B cell (primary cell): ENCODE measurements at regions not wholly inside any gene's neighbourhood (a gene's known extent, or its start where the extent isn't known, plus 50 kb on each side); places are given as distances from the start of the nearest gene placed in this dataset.

Source experiments
- ATAC-seq: fragments of 200-7000 bp; cut with Tn5 transposase; one replicate; pipeline ENCODE4 v1.10.0; 2021; ENCODE audit warnings: low read depth, mild to moderate bottlenecking, moderate number of reproducible peaks, moderate library complexity
- CTCF ChIA-PET: fragments of 350-600 bp; sonication (Branson Sonifier 250); formaldehyde crosslinking; loops from one replicate; lab custom pipeline; 2021; ENCODE audit warnings: antibody characterized with exemption, inconsistent platforms; lab: Charles Lee
- POLR2A ChIA-PET: fragments of 350-600 bp; sonication (Branson Sonifier 250); formaldehyde crosslinking; loops from one replicate; lab custom pipeline; 2021; ENCODE audit warnings: antibody characterized with exemption; lab: Charles Lee
- DNase-seq: peaks from one replicate; pipeline ENCODE4 v3.0.0; 2013
- H2AFZ ChIP-seq: 2 replicates; pipeline ENCODE4 v1.6.1; 2012; ENCODE audit warnings: mild to moderate bottlenecking, low read depth, low read length; ENCODE audit not compliant: insufficient read depth, poor library complexity, severe bottlenecking
- H3K27ac ChIP-seq, 2 donors: 1 replicate in 1 of 2; 2 replicates in 1 of 2; pipeline ENCODE4 v1.5.1; 2012 to 2013; ENCODE audit warnings: low read length in 2 of 2, mild to moderate bottlenecking in 2 of 2, moderate library complexity in 1 of 2
- H3K27me3 ChIP-seq, 4 experiments: fragments of 200-600 bp in 1 of 4; sonication (generic) in 1 of 4; replicated peaks in 1 of 4; 1 replicate in 2 of 4; 2 replicates in 2 of 4; pipeline versions ENCODE4 v1.6.1 to v1.7.0; 2013 to 2016; ENCODE audit warnings: low read length in 3 of 4, mild to moderate bottlenecking in 2 of 4, mixed read lengths in 1 of 4, moderate library complexity in 1 of 4; ENCODE audit not compliant: insufficient read depth in 4 of 4, control insufficient read depth in 3 of 4; ENCODE audit errors: control extremely low read depth in 1 of 4
- H3K36me3 ChIP-seq, 2 experiments: replicated peaks in 1 of 2; 1 replicate in 1 of 2; 2 replicates in 1 of 2; pipeline versions ENCODE4 v1.6.1 to v1.7.1; 2013; ENCODE audit warnings: low read length in 1 of 2; ENCODE audit not compliant: insufficient read depth in 2 of 2, control insufficient read depth in 1 of 2; ENCODE audit errors: control extremely low read depth in 1 of 2, extremely low read depth in 1 of 2
- H3K4me1 ChIP-seq, 2 donors: fragments of 200-600 bp in 1 of 2; sonication (generic) in 1 of 2; 1 replicate in 1 of 2; 2 replicates in 1 of 2; pipeline versions ENCODE4 v1.5.1 to v1.6.1; 2013 to 2017; ENCODE audit warnings: low read length in 2 of 2; ENCODE audit not compliant: control insufficient read depth in 2 of 2, insufficient read depth in 2 of 2
- H3K4me2 ChIP-seq: replicated peaks from 2 replicates; pipeline ENCODE3; 2012; ENCODE audit warnings: mild to moderate bottlenecking, low read depth, low read length; ENCODE audit not compliant: poor library complexity, severe bottlenecking
- H3K4me3 ChIP-seq, 5 experiments: fragments of 200-600 bp in 1 of 5; sonication (generic) in 1 of 5; 1 replicate in 3 of 5; 2 replicates in 2 of 5; pipeline versions ENCODE4 v1.5.1 to v1.7.0; 2011 to 2016; ENCODE audit warnings: low read length in 4 of 5, mild to moderate bottlenecking in 4 of 5, low read depth in 2 of 5, control low read depth in 1 of 5, moderate library complexity in 1 of 5; ENCODE audit not compliant: insufficient read depth in 1 of 5; ENCODE audit errors: control extremely low read depth in 1 of 5, extremely low read depth in 1 of 5
- H3K79me2 ChIP-seq: fragments of 200-600 bp; sonication (generic); one replicate; pipeline ENCODE4 v1.6.0; 2016; ENCODE audit warnings: low read length; ENCODE audit not compliant: control insufficient read depth, insufficient read depth
- H3K9ac ChIP-seq: fragments of 200-600 bp; sonication (generic); 2 replicates; pipeline ENCODE4 v1.6.1; 2017; ENCODE audit warnings: mild to moderate bottlenecking, low read length, moderate library complexity
- H3K9me3 ChIP-seq, 3 donors: one replicate each; pipeline versions ENCODE4 v1.6.1 to v1.7.1; 2013; ENCODE audit warnings: low read length in 2 of 3; ENCODE audit not compliant: control insufficient read depth in 2 of 3, insufficient read depth in 1 of 3; ENCODE audit errors: control extremely low read depth in 1 of 3
- H4K20me1 ChIP-seq: 2 replicates; pipeline ENCODE4 v1.6.0; 2012; ENCODE audit warnings: mild to moderate bottlenecking, low read length; ENCODE audit not compliant: insufficient read depth, control insufficient read depth, poor library complexity, severe bottlenecking
- H3K27ac Mint-ChIP-seq: one replicate; pipeline ENCODE4 v1.8.0; 2021; ENCODE audit warnings: mixed read lengths
- H3K27me3 Mint-ChIP-seq: one replicate; pipeline ENCODE4 v1.8.0; 2021; ENCODE audit warnings: mixed read lengths
- H3K4me1 Mint-ChIP-seq: one replicate; pipeline ENCODE4 v1.8.0; 2021; ENCODE audit warnings: mixed read lengths
- H3K4me3 Mint-ChIP-seq: one replicate; pipeline ENCODE4 v1.8.0; 2021; ENCODE audit warnings: mixed read lengths
- H3K9me3 Mint-ChIP-seq: one replicate; pipeline ENCODE4 v1.8.0; 2022; ENCODE audit warnings: mixed read lengths; ENCODE audit not compliant: insufficient read depth
- EZH2 ChIP-seq: IDR thresholded peaks from 2 replicates; pipeline ENCODE4 v1.6.1; 2012; ENCODE audit warnings: borderline replicate concordance, low read depth, mild to moderate bottlenecking, moderate library complexity, low read length; ENCODE audit not compliant: insufficient read depth, poor library complexity, severe bottlenecking
- WGBS: methylation state at CpG from one replicate; pipeline ENCODE4 v1.1.5; 2013; ENCODE audit warnings: missing lambda C conversion rate; ENCODE audit not compliant: insufficient coverage; 5-methylcytosine and 5-hydroxymethylcytosine counted together
- intact Hi-C: fragments of 100-400 bp; cut with micrococcal nuclease; formaldehyde crosslinking; loops from one replicate; pipeline ENCODE4 v1.10.0; 2022
- TF ChIP-seq, protein P1 (sequence below): fragments of 200-600 bp; IDR thresholded peaks from one replicate; pipeline ENCODE4 v1.8.0; 2022; ENCODE audit warnings: antibody characterized with exemption, mild to moderate bottlenecking

GRCh38 chr13:62525652-62526051 lies 1110.0 kb upstream of the PCDH20 start:
- no peak overlapping the region for H3K27ac Mint-ChIP-seq
- H3K4me3 Mint-ChIP-seq = no peak overlapping the region
- H3K27me3 Mint-ChIP-seq = no peaks in the 10 kb centered on the region
- Histone ChIP-seq H3K4me1 (no peaks in the 10 kb centered on the region), H3K4me3 (no peak overlapping the region), H3K4me2 (no peak overlapping the region), H3K79me2 (no peaks in the 10 kb centered on the region), H3K9me3 (no peaks in the 10 kb centered on the region), H3K36me3 (no peaks in the 10 kb centered on the region), H3K27ac (no peak overlapping the region), H4K20me1 (no peaks in the 10 kb centered on the region), H3K9ac (no peak overlapping the region), H3K27me3 (no peaks in the 10 kb centered on the region), H2AFZ (no peak overlapping the region)
- DNase-seq = no peak
- intact Hi-C loops = no loop called here
- H3K4me1 Mint-ChIP-seq = no peaks in the 10 kb centered on the region
- POLR2A ChIA-PET = no interaction called here
- ATAC-seq = no peak
- TF ChIP-seq, protein P1, sequence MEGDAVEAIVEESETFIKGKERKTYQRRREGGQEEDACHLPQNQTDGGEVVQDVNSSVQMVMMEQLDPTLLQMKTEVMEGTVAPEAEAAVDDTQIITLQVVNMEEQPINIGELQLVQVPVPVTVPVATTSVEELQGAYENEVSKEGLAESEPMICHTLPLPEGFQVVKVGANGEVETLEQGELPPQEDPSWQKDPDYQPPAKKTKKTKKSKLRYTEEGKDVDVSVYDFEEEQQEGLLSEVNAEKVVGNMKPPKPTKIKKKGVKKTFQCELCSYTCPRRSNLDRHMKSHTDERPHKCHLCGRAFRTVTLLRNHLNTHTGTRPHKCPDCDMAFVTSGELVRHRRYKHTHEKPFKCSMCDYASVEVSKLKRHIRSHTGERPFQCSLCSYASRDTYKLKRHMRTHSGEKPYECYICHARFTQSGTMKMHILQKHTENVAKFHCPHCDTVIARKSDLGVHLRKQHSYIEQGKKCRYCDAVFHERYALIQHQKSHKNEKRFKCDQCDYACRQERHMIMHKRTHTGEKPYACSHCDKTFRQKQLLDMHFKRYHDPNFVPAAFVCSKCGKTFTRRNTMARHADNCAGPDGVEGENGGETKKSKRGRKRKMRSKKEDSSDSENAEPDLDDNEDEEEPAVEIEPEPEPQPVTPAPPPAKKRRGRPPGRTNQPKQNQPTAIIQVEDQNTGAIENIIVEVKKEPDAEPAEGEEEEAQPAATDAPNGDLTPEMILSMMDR = no peak
- TF ChIP-seq EZH2 = no peak
- CTCF ChIA-PET = no interaction called here
- H3K9me3 Mint-ChIP-seq = no peaks in the 10 kb centered on the region
- no CpG with 5 or more reads among the region's 2 CpGs for WGBS

DNA sequence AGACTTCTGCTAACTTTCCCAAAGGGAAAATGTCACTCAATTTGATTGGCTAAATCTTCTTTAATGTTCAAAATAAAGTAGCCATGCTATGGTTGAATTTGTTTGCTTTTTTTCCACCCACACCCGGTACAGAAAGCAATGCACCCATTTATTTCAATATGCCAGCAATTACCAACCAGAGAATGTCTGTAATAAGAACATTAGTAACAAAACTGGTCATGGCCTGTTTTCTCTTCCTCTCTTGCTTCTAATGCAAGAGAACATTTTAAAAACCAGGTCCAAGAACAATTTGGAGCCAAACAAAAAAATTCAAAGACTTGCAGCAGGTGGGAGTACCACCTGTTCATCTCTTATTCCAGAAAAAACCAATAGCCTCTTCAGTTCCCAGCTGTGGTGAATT lies 1108.8 kb upstream of the PCDH20 start:
- no peaks in the 10 kb centered on the region for H3K27me3 ChIP-seq
- no peaks in the 10 kb centered on the region for H3K9me3 ChIP-seq
- ChIA-PET CTCF (no interaction called here), POLR2A (no interaction called here)
- no peaks in the 10 kb centered on the region for H3K36me3 ChIP-seq
- no peak overlapping the region for H2AFZ ChIP-seq
- WGBS = no CpG with 5 or more reads among the region's 1 CpG
- no peaks in the 10 kb centered on the region for H3K79me2 ChIP-seq
- no peak for DNase-seq
- no peaks in the 10 kb centered on the region for H3K4me1 ChIP-seq
- no peaks in the 10 kb centered on the region for H4K20me1 ChIP-seq
- ATAC-seq = no peak
- Mint-ChIP-seq H3K27ac (no peak overlapping the region), H3K9me3 (no peaks in the 10 kb centered on the region), H3K4me3 (no peak overlapping the region), H3K27me3 (no peaks in the 10 kb centered on the region), H3K4me1 (no peaks in the 10 kb centered on the region)
- TF ChIP-seq EZH2 = no peak
- TF ChIP-seq, protein P1 = no peak
- intact Hi-C loops = no loop called here
- H3K27ac ChIP-seq = no peak overlapping the region
- H3K4me2 ChIP-seq = no peak overlapping the region
- no peak overlapping the region for H3K4me3 ChIP-seq
- no peak overlapping the region for H3K9ac ChIP-seq
